ENCODE measurements at regions not wholly inside any gene's neighbourhood (a gene's known extent, or its start where the extent isn't known, plus 50 kb on each side); places are given as distances from the start of the nearest gene placed in this dataset.

GRCh38 chr4:18641334-18641733, 619.8 kb upstream of the LCORL start:
- H3K79me1 ChIP-seq (ENCODE audit: insufficient read depth, low read depth, low read length, poor library complexity, severe bottlenecking), result no peaks in the 10 kb centered on the region
- no peak overlapping the region for H3K4ac ChIP-seq (ENCODE audit: low read depth, low read length)
- H2BK15ac ChIP-seq (ENCODE audit: low read depth, low read length), result no peak overlapping the region
- no peak overlapping the region for H2BK12ac ChIP-seq (ENCODE audit: insufficient read length, low read depth, low read length)
- H3K23ac ChIP-seq (ENCODE audit: insufficient read length, low read depth, low read length), result no peak overlapping the region
- no peaks in the 10 kb centered on the region for H3K27me3 ChIP-seq (ENCODE audit: insufficient read depth, low read length)
- no peak overlapping the region for H3K4me3 Mint-ChIP-seq
- no peaks in the 10 kb centered on the region for H3K23me2 ChIP-seq (ENCODE audit: insufficient read length, low read depth, low read length, poor library complexity, severe bottlenecking)
- no peak for TF ChIP-seq CTCF (conservative IDR thresholded peaks at IDR 0.05)
- H4K5ac ChIP-seq (ENCODE audit: insufficient read length, low read depth, low read length), result no peak overlapping the region
- no peak overlapping the region for H4K91ac ChIP-seq (ENCODE audit: insufficient read length, low read depth, low read length)
- H4K20me1 ChIP-seq (ENCODE audit: control insufficient read depth, insufficient read depth, insufficient read length), result no peaks in the 10 kb centered on the region
- no peak overlapping the region for H3K18ac ChIP-seq (ENCODE audit: insufficient read length, low read depth, low read length)
- H3K9me3 ChIP-seq (ENCODE audit: control insufficient read depth, low read depth, low read length), result no peaks in the 10 kb centered on the region
- H3K79me2 ChIP-seq (ENCODE audit: insufficient read depth, low read length), result no peaks in the 10 kb centered on the region
- H3K27me3 Mint-ChIP-seq (ENCODE audit: low read depth), result no peaks in the 10 kb centered on the region
- no peaks in the 10 kb centered on the region; the same call in 1 of the 2 replicates for H3K4me1 ChIP-seq (ENCODE audit: insufficient read depth, low read length)
- no peak overlapping the region for H2BK20ac ChIP-seq (ENCODE audit: low read depth, low read length, poor library complexity, severe bottlenecking)
- no peak overlapping the region for H3K4me2 ChIP-seq (ENCODE audit: insufficient read depth, insufficient read length, low read length)
- no peak overlapping the region for H3K9ac ChIP-seq (ENCODE audit: extremely low read depth, insufficient read length, low read length)
- no peak overlapping the region for H2AK5ac ChIP-seq (ENCODE audit: insufficient read length, low read length)
- no peak overlapping the region for H3K14ac ChIP-seq (ENCODE audit: insufficient read depth, low read length)
- H4K8ac ChIP-seq (replicated peaks; ENCODE audit: insufficient read length, low read depth, low read length), result no peak overlapping the region
- H3K4me1 Mint-ChIP-seq, result peaks cover 12 to 17% of the 10 kb centered on the region in 2 experiments
- H3K27ac Mint-ChIP-seq, result no peak overlapping the region
- no peak overlapping the region for H3K27ac ChIP-seq (ENCODE audit: insufficient read length, low read depth, low read length)
- no peak overlapping the region for H2AFZ ChIP-seq (ENCODE audit: low read length)
- no peak overlapping the region for H3K56ac ChIP-seq (ENCODE audit: insufficient read length, low read depth, low read length)
- H3K9me3 Mint-ChIP-seq, result no peaks in the 10 kb centered on the region; a peak in 1 of 5 replicates
- no peak overlapping the region for H3T11ph ChIP-seq (ENCODE audit: low read length)
- no peak overlapping the region for H2BK120ac ChIP-seq (ENCODE audit: low read depth, low read length, poor library complexity, severe bottlenecking)
- no peak overlapping the region for H2BK5ac ChIP-seq (ENCODE audit: insufficient read length, low read length)
- DNase-seq, result no peak
- H3K36me3 Mint-ChIP-seq (ENCODE audit: insufficient read depth in 1 of 3, low read depth in 3 of 3), result no peaks in the 10 kb centered on the region
